ENCODE measurements at regions not wholly inside any gene's neighbourhood (a gene's known extent, or its start where the extent isn't known, plus 50 kb on each side); places are given as distances from the start of the nearest gene placed in this dataset.

DNA sequence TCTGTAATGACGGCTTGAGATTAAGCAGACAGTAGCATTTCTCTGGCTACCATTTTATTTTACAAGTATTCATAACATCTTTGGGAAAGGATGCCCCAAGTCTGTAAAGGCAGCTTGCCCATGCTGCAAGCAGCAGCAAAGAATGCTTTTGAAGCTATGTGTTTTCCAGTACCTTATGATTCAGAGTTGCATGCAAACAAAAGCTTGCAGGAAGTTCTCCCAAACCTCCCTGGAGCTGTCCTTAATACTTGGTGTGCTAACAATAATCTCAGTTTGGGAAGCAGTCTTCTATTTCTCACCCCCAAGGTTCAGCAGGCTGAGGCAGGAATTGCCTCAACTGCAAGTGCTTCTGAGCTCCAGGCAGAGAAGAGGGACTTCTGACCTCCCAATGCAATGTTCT lies 60.8 kb downstream of the CCNA1 start:
- DNase-seq = no peak

- DNase-seq = no peak
Measured at GRCh38 chr13:36495431-36495830, 63.1 kb downstream of the CCNA1 start.

DNA sequence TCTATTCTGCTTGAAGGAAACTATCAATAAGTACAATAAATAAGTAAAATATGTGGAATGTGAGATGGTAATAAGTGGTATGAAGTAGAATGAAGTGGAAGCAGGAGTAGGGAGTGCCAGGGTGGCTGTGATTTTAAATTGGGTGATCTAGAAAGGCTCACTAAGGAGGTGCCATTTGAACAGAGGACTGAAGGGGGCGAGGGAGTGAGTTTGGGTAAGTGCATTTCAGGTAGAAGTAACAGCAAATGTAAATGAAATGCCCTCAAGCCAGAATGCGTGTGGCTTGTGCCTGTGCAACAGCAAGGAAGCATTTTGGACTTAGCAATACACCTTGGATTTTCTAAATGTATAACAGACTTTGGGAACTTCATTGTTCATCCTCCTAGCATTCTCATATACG lies 77.1 kb downstream of the CCNA1 start:
- DNase-seq = no peak

- no peak for DNase-seq
Measured at GRCh38 chr13:36512771-36513170, 80.5 kb downstream of the CCNA1 start.

DNA sequence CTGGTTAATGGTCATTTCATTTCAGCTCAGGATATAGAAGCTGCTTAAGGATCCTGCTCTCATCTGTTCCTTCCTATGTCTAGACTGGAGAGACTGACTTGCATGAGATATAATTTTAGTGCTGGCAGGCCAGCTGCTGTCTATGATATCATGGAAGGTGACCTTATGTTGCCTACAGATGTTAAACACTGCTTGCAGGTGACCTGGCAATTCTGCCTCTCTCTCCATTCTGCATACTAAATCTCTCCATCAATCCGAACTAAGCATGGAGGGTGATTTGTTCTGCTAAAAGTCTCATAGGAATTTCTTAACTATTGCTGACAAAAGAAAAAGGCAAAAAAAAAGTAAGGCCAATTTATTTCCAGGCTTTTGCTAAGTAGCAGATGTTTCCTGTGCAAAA lies 81.0 kb downstream of the CCNA1 start:
- no peak for DNase-seq

GRCh38 chr13:36515466-36515865 lies 83.2 kb downstream of the CCNA1 start:
- DNase-seq = no peak

DNA sequence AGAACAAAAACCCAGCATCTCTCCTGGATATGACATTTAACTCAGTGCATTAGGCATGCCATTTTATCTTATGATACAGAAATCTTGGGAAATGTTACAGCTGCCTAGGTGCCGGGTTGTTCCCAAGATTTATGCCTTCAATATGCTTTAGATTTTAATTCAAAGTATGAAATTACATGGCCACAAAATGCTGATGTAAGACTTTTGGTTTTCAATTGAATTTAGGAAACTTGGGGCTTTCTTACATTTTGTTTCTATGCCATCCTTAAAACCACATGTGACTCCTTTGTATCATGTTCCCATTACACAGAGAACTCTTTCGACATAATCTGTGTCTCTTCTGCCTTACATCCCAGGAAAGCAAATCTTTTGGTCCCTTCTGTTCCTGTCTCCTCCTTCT lies 83.9 kb downstream of the CCNA1 start:
- DNase-seq = no peak

DNA sequence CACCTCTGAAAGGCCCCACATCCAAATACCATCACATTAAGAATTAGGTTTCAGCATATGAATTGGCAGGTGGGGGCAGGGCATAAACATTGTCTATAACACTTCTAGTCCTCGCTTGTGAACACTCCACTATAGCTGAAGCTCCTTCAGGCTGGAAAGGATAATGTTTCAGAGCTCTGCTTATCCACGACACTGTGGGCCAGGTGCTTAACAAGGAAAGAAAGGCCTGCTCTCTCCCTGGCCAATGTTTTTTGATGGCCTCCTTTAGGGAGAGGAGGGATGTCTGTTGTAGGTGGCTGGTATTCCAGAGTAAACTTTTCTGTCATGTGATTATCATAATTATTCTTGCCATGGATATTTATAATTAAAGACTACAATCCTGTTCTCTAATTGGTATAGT lies 86.4 kb downstream of the CCNA1 start:
- no peak for DNase-seq

DNA sequence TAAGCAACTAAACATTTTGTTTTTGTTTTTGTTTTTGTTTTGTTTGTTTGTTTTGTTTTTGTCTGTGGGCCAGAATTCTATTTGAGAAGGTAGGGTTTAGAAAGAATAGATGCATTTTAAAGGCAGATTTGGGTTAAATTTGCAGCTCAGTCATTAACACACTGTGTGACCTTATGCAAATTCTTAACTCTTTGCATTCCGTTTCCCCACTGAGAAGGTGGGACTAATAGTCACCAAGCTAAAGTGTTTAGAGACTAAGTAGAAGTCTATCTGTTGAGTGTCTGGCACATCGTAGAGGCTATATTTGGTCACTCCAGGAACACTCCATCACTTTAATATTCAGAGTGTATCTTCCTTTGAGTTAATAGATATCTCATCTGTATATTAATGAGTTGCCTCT lies 87.1 kb downstream of the CCNA1 start:
- DNase-seq = no peak

DNA sequence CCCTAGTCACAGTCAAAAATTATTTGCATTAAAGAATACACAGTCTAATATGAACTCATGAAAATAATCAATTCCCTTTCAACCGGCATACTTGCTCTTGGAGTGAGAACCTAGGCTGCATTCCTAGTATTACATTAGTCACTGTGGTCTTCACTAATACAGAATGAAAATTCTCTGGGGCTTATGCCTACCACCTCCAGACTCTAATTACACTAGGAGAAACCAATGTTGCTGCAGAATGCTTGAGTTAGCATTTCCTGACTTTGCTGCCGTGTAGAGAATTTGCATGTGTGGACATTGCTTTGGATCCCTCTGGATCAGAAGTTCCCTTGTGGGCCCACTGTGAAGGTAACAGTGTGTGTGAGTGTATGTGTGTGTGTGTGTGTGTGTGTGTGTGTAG lies 87.8 kb downstream of the CCNA1 start:
- no peak for DNase-seq

- DNase-seq = no peak
Measured at GRCh38 chr13:36526897-36527296, 94.6 kb downstream of the CCNA1 start.

DNA sequence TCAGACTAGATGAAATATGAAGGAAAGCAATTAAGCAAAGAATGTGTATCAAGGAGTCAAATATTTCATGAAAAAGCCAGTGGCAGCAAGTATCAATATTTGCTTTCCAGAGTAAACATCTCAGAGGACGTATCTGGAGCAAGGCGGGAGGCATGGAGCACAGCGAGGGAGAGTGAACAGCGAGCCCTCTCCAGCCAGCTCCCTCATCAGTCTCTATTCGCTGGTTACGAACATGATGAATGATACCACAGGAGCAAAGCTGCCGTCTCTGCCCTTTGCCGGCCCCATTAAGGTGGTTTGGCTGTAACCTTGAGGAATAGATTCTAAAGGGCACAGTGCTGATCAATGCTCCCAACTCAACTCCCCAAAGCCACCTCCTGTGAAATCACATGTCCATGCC lies 95.8 kb downstream of the CCNA1 start:
- no peak for DNase-seq

GRCh38 chr13:36530050-36530789 lies 97.9 kb downstream of the CCNA1 start:
- DNase-seq = no peak

DNA sequence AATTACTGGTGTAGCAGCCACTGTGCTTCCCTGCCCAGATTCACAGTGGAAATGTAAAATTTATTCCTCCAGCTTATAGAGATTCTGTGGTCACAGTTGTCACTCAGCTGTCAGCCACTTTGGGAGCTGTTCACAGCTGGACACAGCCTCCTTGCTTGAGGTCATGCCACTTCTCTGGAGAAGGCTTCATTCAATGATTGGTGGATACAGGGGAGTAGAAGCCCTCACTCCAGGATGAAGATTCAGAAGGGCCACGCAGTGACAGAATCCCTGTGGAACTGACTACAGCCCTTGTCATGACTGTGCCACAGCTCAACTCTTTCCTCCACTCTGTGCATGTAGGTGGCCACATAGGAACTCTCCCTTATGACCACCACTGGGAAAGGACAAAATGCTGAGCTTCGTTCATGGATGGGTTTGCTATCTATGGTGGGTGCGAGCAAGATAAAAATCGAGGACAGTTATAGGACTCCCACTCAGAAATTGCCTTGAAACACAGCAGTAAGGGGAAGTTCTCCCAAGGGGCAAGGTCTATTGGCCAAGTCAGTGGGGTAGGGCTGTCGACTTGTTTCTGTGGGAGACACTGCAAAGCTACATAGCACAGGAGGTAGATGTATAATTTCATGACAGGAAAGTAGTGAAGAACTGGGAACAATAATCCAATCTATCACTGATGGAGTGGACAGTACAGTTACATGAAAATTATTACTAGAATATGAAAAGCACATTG lies 98.7 kb downstream of the CCNA1 start:
- DNase-seq = no peak

GRCh38 chr13:36531746-36532486 lies 99.6 kb downstream of the CCNA1 start:
- no peak for DNase-seq

- no peak for DNase-seq
Measured at GRCh38 chr13:36533806-36534205, 101.5 kb downstream of the CCNA1 start.

- no peak for DNase-seq
Measured at GRCh38 chr13:36536546-36536945, 104.3 kb downstream of the CCNA1 start.

GRCh38 chr13:36543671-36544070 lies 111.4 kb downstream of the CCNA1 start:
- DNase-seq = peak; percentile 88

DNA sequence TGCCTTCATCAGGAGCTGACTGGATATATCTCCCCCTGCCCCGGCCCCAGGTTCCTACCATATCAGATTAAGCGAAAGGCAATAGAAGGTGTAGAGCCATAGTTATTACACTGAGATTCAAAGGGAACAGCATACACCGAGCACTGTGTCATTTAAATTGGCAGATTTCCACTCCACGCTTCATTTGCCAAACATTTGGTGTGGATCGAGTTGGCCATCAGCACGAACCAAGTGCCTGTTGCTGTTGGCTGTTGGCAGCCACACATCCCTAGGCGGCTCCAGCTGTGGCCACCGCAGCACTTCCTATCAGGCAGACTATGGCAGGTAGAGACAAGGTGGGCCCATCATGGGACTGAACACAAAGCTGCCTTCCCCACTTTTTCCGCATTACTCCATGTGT lies 115.8 kb downstream of the CCNA1 start:
- DNase-seq = no peak

GRCh38 chr13:36549126-36549702 lies 116.9 kb downstream of the CCNA1 start:
- DNase-seq = no peak

DNA sequence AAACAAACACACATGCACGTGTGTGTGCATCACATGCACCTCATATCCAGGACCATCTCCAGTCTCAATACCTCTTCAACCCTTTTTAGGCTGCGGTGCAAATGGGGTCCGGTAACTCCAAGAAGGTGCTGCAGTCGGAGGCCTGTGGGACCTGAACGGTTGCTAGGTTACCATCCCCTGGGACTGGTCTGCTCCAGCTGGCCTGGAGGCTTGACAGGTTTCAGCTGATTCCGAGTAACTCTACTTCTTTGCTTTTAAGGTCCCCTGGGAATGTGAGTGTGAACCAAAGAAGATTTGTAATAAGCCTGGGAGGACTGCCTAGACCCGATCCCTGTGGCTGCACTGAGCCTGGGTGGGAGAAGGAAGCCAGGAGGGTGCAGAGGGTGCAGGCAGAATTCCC lies 117.5 kb downstream of the CCNA1 start:
- no peak for DNase-seq

GRCh38 chr13:36550177-36550576 lies 117.9 kb downstream of the CCNA1 start:
- DNase-seq = no peak

DNA sequence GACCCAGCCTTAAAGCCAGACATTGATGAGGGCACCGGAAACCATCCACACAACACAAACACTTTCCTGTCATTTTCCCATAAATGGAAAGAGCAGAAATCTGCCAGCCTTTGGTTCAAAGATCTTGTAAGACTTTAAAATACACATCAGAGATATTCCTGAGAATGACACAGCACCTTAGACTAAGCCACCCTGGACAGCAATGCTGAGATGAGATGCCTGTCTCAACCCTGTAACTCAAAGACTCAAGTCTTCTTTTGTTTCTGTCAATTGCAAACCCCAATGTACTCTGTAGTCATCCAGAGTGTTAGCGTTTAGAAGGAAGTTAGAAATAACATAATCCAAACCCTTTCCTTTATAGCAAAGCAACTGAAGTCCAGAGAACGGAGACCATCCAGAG lies 119.2 kb downstream of the CCNA1 start:
- DNase-seq = no peak

- no peak for DNase-seq
Measured at GRCh38 chr13:36552334-36552733, 120.0 kb downstream of the CCNA1 start.
